GM13976 (cell line): ENCODE measurements at regions not wholly inside any gene's neighbourhood (a gene's known extent, or its start where the extent isn't known, plus 50 kb on each side); places are given as distances from the start of the nearest gene placed in this dataset.

Experiments used
- DNase-seq: peaks from one replicate; pipeline ENCODE4 v3.0.0; 2012; ENCODE audit warnings: low spot score
- CTCF ChIP-seq: IDR thresholded peaks from 2 replicates; pipeline ENCODE4 v1.5.1; 2012; ENCODE audit warnings: borderline replicate concordance, mild to moderate bottlenecking; ENCODE audit not compliant: insufficient read depth; ENCODE audit errors: extremely low read depth, missing control alignments, control extremely low read depth
- in situ Hi-C: fragments of 300-500 bp; cut with MboI; formaldehyde crosslinking; loops from one replicate; pipeline ENCODE4 v1.12.0; 2022; ENCODE audit warnings: low sequenced_read_pairs, mixed read lengths, inconsistent platforms; ENCODE audit not compliant: unreplicated experiment

GRCh38 chr3:152084441-152085158 lies 184.1 kb upstream of the MBNL1 start:
- no peak for DNase-seq
- in situ Hi-C loops = no loop called here
- TF ChIP-seq CTCF = no peak

- in situ Hi-C loops = no loop called here
- no peak for TF ChIP-seq CTCF
- no peak for DNase-seq
Measured at GRCh38 chr3:152087153-152087552, 181.6 kb upstream of the MBNL1 start.

- no peak for TF ChIP-seq CTCF
- no peak for DNase-seq
- in situ Hi-C loops = no loop called here
Measured at GRCh38 chr3:152089528-152089927, 179.2 kb upstream of the MBNL1 start.

GRCh38 chr3:152091725-152092124 lies 177.0 kb upstream of the MBNL1 start:
- in situ Hi-C loops = no loop called here
- no peak for TF ChIP-seq CTCF
- no peak for DNase-seq

GRCh38 chr3:152093901-152094300 lies 174.8 kb upstream of the MBNL1 start:
- in situ Hi-C loops = no loop called here
- DNase-seq = no peak
- TF ChIP-seq CTCF = no peak

- in situ Hi-C loops = no loop called here
- no peak for TF ChIP-seq CTCF
- no peak for DNase-seq
Measured at GRCh38 chr3:152094406-152094805, 174.3 kb upstream of the MBNL1 start.
